Breast epithelium (tissue), 3 donors: ENCODE measurements at regions not wholly inside any gene's neighbourhood (a gene's known extent, or its start where the extent isn't known, plus 50 kb on each side); places are given as distances from the start of the nearest gene placed in this dataset.

ENCODE experiments used
- POLR2AphosphoS5 ChIP-seq, 3 donors: sonication (generic); formaldehyde crosslinking; IDR thresholded peaks; one replicate each; pipeline ENCODE4 v1.6.1; 2017; ENCODE audit warnings: antibody characterized with exemption in 3 of 3
- TF ChIP-seq, protein P1 (sequence below), 3 donors: fragments of 450-650 bp; IDR thresholded peaks; one replicate each; pipeline ENCODE4 v1.5.1; 2016 to 2017; ENCODE audit warnings: antibody characterized with exemption in 3 of 3, mild to moderate bottlenecking in 3 of 3, moderate library complexity in 3 of 3

DNA sequence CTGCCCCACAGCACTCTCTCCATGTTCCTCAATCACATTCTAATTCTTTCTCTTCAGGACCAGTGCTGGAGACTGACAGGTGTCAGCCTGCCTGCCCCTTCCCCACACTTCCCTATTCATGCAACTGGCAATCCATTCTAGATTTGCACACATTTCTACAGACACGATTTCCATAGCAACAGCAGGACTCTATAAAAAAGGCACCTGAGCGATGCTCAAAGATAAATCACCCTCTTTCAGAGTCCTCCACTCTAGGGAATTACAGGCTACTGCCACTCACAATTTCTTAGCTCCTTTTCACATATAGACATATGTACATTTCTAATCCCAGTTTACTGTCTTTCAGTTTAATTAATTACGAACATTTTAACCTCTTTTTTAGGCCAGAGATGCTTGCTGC, 118.1 kb upstream of the ANKRD1 start:
- TF ChIP-seq, protein P1, sequence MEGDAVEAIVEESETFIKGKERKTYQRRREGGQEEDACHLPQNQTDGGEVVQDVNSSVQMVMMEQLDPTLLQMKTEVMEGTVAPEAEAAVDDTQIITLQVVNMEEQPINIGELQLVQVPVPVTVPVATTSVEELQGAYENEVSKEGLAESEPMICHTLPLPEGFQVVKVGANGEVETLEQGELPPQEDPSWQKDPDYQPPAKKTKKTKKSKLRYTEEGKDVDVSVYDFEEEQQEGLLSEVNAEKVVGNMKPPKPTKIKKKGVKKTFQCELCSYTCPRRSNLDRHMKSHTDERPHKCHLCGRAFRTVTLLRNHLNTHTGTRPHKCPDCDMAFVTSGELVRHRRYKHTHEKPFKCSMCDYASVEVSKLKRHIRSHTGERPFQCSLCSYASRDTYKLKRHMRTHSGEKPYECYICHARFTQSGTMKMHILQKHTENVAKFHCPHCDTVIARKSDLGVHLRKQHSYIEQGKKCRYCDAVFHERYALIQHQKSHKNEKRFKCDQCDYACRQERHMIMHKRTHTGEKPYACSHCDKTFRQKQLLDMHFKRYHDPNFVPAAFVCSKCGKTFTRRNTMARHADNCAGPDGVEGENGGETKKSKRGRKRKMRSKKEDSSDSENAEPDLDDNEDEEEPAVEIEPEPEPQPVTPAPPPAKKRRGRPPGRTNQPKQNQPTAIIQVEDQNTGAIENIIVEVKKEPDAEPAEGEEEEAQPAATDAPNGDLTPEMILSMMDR (IDR thresholded peaks at IDR 0.05), result no peak
- no peak for TF ChIP-seq POLR2AphosphoS5 (IDR thresholded peaks at IDR 0.05)
